ENCODE measurements at regions not wholly inside any gene's neighbourhood (a gene's known extent, or its start where the extent isn't known, plus 50 kb on each side); places are given as distances from the start of the nearest gene placed in this dataset.
A peak's percentile ranks its signal among the peaks of the same experiment; 100 is the strongest.

DNA sequence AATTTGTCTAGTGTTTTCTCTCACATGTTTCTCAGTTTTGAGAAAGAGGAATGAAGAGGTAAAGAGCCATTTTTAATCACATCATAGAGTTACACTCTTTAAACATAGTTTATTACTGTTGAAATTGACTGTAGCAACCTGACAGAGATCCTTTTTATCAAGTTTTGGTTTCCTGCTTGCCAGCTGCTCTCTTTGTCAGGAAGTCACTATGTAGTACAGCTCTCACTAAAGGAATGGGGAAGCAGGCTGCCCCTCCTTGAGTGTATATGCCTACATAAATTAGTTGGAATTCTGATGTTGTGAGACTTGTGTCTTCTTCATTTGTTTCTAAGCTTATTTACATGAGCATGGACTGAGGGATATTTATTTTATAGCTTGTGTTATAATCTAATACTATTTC lies 1274.0 kb upstream of the CELF2 start:
- Histone ChIP-seq H3K27ac (no peak overlapping the region), H3K27me3 (no peaks in the 10 kb centered on the region), H3K9me3 (replicated peaks) (no peaks in the 10 kb centered on the region), H3K4me1 (no peaks in the 10 kb centered on the region), H3K36me3 (no peaks in the 10 kb centered on the region), H3K4me3 (no peak overlapping the region)
- DNase-seq, result no peak

DNA sequence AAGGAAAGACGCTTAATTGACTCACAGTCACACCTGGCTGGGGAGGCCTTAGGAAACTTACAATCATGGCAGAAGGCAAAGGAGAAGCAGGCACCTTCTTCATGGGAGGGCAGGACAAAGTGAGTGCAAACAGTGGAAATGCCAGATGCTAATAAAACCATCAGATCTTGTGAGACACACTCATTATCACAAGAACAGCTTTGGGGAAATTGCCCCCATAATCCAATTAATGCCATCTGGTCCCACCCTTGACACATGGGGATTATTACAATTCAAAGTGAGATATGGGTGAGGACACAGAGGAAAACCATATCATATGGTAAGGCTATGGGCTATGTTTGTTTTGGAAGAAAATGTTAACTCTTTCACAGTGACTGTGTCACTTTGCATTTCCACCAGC lies 1272.5 kb upstream of the CELF2 start:
- no peak for DNase-seq
- no peaks in the 10 kb centered on the region for H3K4me1 ChIP-seq
- no peaks in the 10 kb centered on the region for H3K36me3 ChIP-seq
- H3K4me3 ChIP-seq, result no peak overlapping the region
- no peaks in the 10 kb centered on the region for H3K27me3 ChIP-seq
- no peak overlapping the region for H3K27ac ChIP-seq
- H3K9me3 ChIP-seq (replicated peaks), result no peaks in the 10 kb centered on the region

GRCh38 chr10:9757176-9757575 lies 1260.5 kb upstream of the CELF2 start:
- H3K27me3 ChIP-seq, result no peaks in the 10 kb centered on the region
- H3K36me3 ChIP-seq, result no peaks in the 10 kb centered on the region
- no peak for DNase-seq
- H3K4me3 ChIP-seq, result no peak overlapping the region
- no peak overlapping the region for H3K27ac ChIP-seq
- H3K9me3 ChIP-seq (replicated peaks), result no peaks in the 10 kb centered on the region
- peaks cover 3% of the 10 kb centered on the region for H3K4me1 ChIP-seq

- Histone ChIP-seq H3K27me3 (no peaks in the 10 kb centered on the region), H3K4me3 (no peak overlapping the region), H3K27ac (no peak overlapping the region), H3K36me3 (no peaks in the 10 kb centered on the region), H3K9me3 (replicated peaks) (no peaks in the 10 kb centered on the region), H3K4me1 (peaks cover 11% of the 10 kb centered on the region)
- no peak for DNase-seq
These were observed 1258.1 kb upstream of the CELF2 start for GRCh38 chr10:9759596-9759995.

DNA sequence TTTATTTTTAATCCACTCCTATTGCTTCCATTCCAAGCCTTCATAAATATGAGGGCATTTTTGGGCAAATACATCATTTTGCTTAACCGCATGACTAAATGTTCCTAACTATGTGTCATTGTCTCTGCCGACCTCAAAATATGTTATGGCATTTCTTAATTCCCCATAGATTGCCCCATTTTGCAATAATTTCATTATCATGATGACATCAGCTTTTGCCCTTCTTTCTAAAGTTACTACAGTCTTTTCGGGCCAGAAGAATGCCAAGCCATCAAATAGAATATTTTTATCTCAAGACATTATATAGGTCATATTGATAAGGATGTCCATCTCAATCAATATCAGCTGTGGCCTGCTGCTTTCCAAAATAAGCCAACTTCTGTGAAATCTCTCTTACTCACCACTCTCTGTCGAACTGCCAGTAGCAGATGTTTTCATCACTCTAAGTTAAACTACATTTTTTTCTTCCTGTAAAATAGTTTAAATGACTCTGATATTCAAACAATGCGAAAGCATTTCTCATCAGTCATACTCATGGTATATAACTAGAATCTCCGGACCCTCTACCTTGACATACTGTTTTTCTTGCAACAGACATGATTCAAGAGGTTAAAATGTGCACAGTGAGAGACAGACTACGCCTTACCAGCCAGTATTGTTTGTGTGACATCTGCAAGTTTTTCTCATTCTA lies 1254.6 kb upstream of the CELF2 start:
- peak overlapping the region; percentile 16 for H3K4me3 ChIP-seq
- no peaks in the 10 kb centered on the region for H3K36me3 ChIP-seq
- peak overlapping the region; percentile 91 for H3K27ac ChIP-seq
- H3K9me3 ChIP-seq (replicated peaks), result no peaks in the 10 kb centered on the region
- peak; percentile 5 to 49 for DNase-seq
- H3K27me3 ChIP-seq, result no peaks in the 10 kb centered on the region
- H3K4me1 ChIP-seq, result peaks cover 11% of the 10 kb centered on the region

DNA sequence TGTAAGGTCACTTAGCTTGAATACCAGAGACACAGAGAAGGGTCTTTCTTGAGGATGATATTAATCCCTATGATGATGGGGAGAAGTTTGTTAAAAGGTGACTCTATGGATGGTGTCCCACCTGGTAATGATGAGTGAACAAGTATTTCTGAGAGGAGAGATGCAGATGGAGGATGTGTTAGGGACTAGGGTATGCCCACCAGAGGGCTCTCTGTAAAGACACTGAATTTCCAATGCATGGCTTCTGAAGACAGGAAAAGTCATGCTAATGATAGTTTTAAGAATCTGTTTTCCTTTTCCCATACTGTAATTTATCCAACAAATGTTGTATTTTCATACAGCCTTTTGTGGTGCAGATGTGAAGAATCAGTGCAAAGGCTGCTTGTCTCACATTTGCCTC lies 1250.9 kb upstream of the CELF2 start:
- no peaks in the 10 kb centered on the region for H3K27me3 ChIP-seq
- H3K36me3 ChIP-seq, result no peaks in the 10 kb centered on the region
- H3K9me3 ChIP-seq (replicated peaks), result no peaks in the 10 kb centered on the region
- no peak overlapping the region for H3K27ac ChIP-seq
- no peak overlapping the region for H3K4me3 ChIP-seq
- peaks cover 11% of the 10 kb centered on the region for H3K4me1 ChIP-seq
- DNase-seq, result no peak

DNA sequence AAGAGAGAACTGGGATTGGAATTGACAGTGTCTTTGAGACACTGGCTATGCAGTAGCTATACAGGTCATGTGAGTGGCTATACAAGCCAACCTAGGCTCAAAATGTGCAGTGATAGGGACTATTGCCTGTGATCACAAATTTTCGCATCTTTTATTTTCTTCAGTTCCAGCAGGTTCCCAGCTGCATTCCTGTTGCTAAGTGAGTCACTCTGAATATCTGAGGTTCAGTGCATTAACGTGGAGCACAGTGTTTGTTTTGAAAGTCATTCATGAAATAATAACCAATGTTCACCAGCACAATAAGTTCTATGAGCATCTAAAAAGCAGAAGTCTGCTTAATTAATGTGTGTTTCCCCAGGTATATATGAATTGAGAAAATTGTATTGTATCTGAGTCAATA lies 1236.0 kb upstream of the CELF2 start:
- H3K36me3 ChIP-seq, result no peaks in the 10 kb centered on the region
- H3K27ac ChIP-seq, result no peak overlapping the region
- H3K4me1 ChIP-seq, result no peaks in the 10 kb centered on the region
- H3K4me3 ChIP-seq, result no peak overlapping the region
- H3K27me3 ChIP-seq, result no peaks in the 10 kb centered on the region
- no peak for DNase-seq
- H3K9me3 ChIP-seq (replicated peaks), result no peaks in the 10 kb centered on the region

- DNase-seq, result no peak
- Histone ChIP-seq H3K4me3 (no peak overlapping the region), H3K27ac (no peak overlapping the region), H3K4me1 (no peaks in the 10 kb centered on the region), H3K9me3 (replicated peaks) (no peaks in the 10 kb centered on the region), H3K36me3 (no peaks in the 10 kb centered on the region), H3K27me3 (no peaks in the 10 kb centered on the region)
These were observed 1231.6 kb upstream of the CELF2 start for GRCh38 chr10:9786101-9786500.

- no peak for DNase-seq
- Histone ChIP-seq H3K27me3 (no peaks in the 10 kb centered on the region), H3K4me1 (no peaks in the 10 kb centered on the region), H3K4me3 (no peak overlapping the region), H3K36me3 (no peaks in the 10 kb centered on the region), H3K9me3 (replicated peaks) (no peaks in the 10 kb centered on the region), H3K27ac (no peak overlapping the region)
These were observed 1231.1 kb upstream of the CELF2 start for GRCh38 chr10:9786576-9786975.

- no peaks in the 10 kb centered on the region for H3K9me3 ChIP-seq (replicated peaks)
- no peaks in the 10 kb centered on the region for H3K36me3 ChIP-seq
- DNase-seq, result no peak
- no peak overlapping the region for H3K4me3 ChIP-seq
- H3K27me3 ChIP-seq, result no peaks in the 10 kb centered on the region
- H3K4me1 ChIP-seq, result no peaks in the 10 kb centered on the region
- no peak overlapping the region for H3K27ac ChIP-seq
These were observed 1227.7 kb upstream of the CELF2 start for GRCh38 chr10:9789996-9790395.

DNA sequence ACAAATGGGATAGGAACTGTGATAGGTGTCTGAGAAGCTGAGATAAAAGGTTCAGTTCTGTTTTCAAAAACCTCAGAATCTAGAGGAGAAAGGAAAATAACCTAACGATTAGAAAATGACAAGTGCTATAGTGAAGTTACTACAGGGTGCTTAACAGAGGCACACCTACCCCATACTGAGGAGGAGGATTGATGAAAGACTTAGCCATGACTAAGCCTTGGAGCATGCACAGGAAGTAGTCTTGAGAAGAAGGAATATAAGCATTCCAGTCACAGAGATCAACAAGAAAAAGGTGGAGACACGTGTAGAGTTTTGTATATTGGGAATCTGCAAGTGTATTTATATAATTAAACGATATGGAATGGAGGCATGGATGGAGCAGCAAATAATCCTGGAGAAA lies 1225.5 kb upstream of the CELF2 start:
- Histone ChIP-seq H3K4me3 (no peak overlapping the region), H3K4me1 (no peaks in the 10 kb centered on the region), H3K27me3 (no peaks in the 10 kb centered on the region), H3K9me3 (replicated peaks) (no peaks in the 10 kb centered on the region), H3K27ac (no peak overlapping the region), H3K36me3 (no peaks in the 10 kb centered on the region)
- no peak for DNase-seq

DNA sequence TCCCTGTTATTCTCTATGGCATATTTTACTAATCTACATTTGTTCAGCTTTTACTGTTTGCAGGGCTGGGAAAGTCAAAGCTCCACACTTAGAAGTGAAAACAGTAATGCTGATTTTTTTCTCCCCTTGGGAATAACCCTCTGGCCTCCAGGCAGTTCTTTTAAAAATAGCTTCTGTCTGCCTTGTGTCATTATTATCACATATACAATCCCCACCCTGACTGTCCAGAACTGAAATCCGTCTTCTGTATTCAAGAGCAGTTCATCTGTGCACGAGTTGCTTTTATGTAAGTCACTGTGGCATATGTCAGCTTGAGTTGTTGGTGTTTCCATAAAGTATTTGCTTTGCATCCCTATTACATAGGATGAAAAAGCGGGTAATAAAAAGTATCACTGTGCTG lies 1221.1 kb upstream of the CELF2 start:
- no peak for DNase-seq
- Histone ChIP-seq H3K4me3 (no peak overlapping the region), H3K9me3 (replicated peaks) (no peaks in the 10 kb centered on the region), H3K27me3 (no peaks in the 10 kb centered on the region), H3K27ac (no peak overlapping the region), H3K36me3 (no peaks in the 10 kb centered on the region), H3K4me1 (no peaks in the 10 kb centered on the region)

DNA sequence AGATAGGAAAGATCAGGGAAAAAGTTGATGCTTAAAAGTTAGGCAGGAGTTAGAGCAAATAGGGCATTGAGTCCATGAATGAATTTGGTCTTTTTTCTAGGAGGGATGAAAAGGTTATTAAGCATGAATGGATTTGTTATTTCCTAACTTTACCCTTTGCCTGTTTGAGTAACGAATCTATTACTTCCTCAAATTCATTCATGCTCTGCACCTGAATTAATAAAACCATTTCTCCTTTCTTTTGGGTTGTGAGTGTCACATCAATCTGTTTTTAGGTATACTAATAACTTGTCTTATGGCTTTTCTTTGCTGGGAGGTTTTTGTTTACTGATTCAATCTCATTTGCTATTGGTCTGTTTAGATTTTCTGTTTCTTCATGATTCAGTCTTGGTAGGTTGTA lies 1217.7 kb upstream of the CELF2 start:
- DNase-seq, result no peak
- no peak overlapping the region for H3K4me3 ChIP-seq
- H3K27me3 ChIP-seq, result no peaks in the 10 kb centered on the region
- no peaks in the 10 kb centered on the region for H3K9me3 ChIP-seq (replicated peaks)
- no peak overlapping the region for H3K27ac ChIP-seq
- no peaks in the 10 kb centered on the region for H3K36me3 ChIP-seq
- H3K4me1 ChIP-seq, result no peaks in the 10 kb centered on the region

- no peak for DNase-seq
- H3K4me3 ChIP-seq, result no peak overlapping the region
- H3K4me1 ChIP-seq, result no peaks in the 10 kb centered on the region
- H3K27ac ChIP-seq, result no peak overlapping the region
- H3K9me3 ChIP-seq (replicated peaks), result no peaks in the 10 kb centered on the region
- no peaks in the 10 kb centered on the region for H3K36me3 ChIP-seq
- H3K27me3 ChIP-seq, result no peaks in the 10 kb centered on the region
These were observed 1217.1 kb upstream of the CELF2 start for GRCh38 chr10:9800571-9800970.

DNA sequence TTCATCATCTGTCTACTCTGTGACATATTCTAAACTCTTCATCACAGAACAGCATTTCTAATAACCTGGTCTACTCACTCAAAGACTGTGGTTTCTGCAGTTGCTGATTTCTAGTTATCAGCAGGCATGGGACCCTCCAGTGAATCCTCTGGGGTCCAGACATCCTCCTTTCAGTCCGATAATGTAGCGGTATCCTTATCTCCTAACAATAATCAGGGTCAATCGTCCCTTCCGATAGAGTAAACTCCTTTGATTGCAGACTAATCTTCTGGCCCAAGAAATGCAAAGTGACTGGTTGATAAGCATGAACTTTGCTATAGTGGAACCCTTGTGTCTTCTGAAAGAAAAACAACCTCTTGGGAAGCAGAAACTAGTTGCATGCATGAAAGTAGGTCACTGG lies 1209.8 kb upstream of the CELF2 start:
- Histone ChIP-seq H3K9me3 (replicated peaks) (no peaks in the 10 kb centered on the region), H3K4me3 (no peak overlapping the region), H3K27ac (no peak overlapping the region), H3K27me3 (no peaks in the 10 kb centered on the region), H3K4me1 (no peaks in the 10 kb centered on the region), H3K36me3 (no peaks in the 10 kb centered on the region)
- no peak for DNase-seq

DNA sequence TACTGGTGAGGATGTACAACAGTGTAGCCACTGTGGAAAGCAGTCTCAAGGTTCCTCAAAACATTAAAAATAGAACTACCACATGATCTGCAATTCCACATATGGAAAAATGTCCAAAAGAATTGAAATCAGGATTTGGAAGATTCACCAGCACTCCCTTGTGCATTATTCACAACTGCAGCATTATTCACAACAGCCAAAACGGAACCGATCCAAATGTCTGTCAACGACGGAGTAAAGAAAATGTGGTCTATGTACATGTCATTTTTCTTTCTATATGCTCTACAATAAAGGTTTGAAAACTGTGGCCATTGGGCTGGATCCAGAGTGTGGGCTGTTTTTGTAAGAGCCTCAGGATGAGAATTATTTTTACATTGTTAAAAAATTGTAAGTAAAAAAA lies 1206.1 kb upstream of the CELF2 start:
- DNase-seq, result no peak
- no peak overlapping the region for H3K27ac ChIP-seq
- H3K9me3 ChIP-seq (replicated peaks), result no peaks in the 10 kb centered on the region
- H3K4me1 ChIP-seq, result no peaks in the 10 kb centered on the region
- H3K36me3 ChIP-seq, result no peaks in the 10 kb centered on the region
- no peak overlapping the region for H3K4me3 ChIP-seq
- H3K27me3 ChIP-seq, result no peaks in the 10 kb centered on the region

All from SJCRH30 (cell line).